SKM-1 treated with dmso at 0.1 percent for 144 hours (cell line): ENCODE measurements at regions not wholly inside any gene's neighbourhood (a gene's known extent, or its start where the extent isn't known, plus 50 kb on each side); places are given as distances from the start of the nearest gene placed in this dataset.
A peak's percentile ranks its signal among the peaks of the same experiment; 100 is the strongest.

Experiments used
- DNase-seq: peaks from one replicate; lab custom pipeline; 2025; ENCODE audit not compliant: unreplicated experiment; lab: John Stamatoyannopoulos, UW

DNA sequence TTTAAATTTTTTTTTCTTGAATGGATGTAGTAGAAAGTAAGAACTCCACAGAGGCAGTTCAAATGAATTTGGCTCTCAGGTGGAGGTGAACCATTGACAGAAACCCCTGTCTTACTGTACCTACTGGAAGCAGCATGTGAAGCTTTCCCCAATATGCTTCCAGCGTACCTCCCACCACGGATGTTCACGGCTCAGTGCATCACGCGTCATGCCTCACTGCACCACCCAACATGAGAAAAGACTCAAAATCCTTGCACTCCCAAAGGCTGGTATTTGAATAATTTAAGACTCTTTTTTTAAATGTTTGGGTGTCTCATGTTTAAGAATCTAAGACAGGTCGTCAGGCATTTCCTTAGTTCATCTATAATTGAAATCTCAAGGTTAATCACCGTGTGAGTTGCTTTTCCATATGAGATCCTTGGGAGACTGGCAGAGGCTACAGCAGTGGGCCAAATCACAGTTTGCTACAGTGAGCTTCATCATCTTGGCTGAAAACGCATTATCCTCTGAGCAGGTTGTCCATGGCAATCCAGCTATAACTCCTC, 846.4 kb downstream of the DCDC2C start:
- DNase-seq, result no peak

GRCh38 chr2:4551691-4552474, 848.5 kb downstream of the DCDC2C start:
- no peak for DNase-seq

DNA sequence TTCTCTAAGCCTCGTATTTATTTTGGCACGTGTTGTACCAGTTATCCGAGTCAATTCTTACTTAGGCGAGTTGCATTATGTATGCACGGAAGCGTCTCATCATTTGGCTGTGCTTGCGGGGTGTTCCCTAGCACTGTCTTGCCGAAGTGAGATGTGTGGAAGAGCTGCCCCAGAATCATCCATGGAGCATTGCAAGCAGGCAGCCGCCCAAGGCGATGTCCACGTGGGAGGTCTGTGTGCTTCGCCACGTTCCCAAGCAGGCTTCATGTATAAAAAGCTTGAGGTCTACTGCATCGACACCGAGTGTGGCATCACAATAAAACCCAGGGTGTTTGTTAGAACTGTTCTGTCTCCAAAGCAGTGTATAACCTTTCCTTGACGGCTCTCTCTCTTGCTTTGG, 849.9 kb downstream of the DCDC2C start:
- no peak for DNase-seq

DNA sequence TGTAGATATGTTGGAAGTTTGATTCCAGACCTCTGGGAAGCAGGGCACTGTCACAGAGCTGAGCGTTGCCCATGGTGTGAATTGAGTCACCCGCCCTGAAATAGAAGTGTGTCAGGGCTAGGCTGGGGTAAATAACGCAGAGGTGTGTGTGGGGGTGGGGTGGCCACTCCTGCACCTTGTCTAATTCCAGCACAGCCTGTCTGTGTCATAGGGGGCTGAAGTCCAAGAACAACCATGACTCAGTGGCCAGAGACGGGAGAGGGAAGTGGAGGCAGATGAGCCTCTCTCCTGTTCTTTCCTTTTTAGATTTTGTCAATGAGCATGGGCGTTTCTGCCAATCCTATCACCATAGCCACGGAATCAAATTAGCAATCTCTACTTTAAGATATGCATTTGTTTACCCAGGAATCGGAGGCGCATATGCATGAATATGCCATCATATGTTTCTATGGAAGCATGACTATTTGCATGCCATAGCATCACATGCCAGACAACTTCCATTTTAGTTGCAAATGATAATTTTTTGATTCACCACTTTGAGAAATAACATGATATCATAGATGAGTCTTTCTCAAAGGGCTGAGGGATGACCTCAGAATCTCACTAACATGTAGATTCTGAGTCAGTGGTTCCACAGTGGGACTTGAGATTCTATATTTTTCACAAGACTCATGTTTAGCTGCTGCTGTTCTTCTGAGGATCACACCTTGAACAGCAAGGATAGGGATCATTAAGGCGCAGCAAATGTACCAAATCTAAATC, 852.9 kb downstream of the DCDC2C start:
- no peak for DNase-seq

- no peak for DNase-seq
Measured at GRCh38 chr2:4561196-4561595, 857.8 kb downstream of the DCDC2C start.

- DNase-seq, result no peak
Measured at GRCh38 chr2:4576075-4576474, 872.7 kb downstream of the DCDC2C start.

DNA sequence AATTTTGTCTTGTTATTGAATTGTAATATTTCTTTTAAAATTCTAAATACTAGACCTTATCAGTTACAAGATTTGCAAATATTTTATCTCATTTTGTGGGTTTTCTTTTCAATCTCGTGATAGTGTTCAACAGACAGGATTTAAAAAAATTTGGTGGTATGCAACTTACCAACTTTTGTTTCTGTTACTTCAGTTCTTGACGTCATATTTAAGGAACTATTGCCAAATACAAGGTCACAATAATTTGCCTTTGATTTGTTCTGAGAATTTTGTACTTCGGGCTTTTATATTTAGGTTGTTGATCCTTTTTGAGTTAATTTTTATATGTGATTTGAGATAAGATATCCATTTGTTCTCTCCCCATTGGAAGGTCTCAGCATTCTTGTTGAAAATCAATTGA, 876.6 kb downstream of the DCDC2C start:
- no peak for DNase-seq

DNA sequence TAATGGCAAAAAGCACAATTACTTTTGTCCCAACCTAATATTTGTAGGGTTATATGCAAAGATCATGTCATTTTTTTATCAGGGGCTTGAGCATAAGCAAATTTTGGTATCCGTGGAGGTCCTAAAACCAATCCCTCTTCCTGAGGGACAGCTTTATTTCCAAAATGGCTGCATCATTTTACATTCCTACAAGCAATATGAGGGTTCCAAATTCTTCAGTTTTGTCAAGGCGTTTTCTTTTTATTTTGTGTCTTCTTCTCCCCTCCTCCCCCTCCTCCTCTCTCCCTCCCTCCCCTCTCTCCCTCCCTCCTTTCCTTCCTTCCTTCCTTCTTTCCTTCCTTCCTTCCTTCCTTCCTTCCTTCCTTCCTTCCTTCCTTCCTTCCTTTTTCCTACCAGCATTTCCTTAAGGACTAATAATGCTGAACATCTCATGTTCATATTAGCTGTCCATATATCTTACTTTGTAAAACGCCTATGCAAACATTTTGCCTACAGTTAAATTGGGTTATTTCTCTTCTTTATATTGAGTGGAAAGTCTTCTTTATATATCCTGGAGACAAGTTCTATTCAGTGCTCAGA, 881.8 kb downstream of the DCDC2C start:
- no peak for DNase-seq

DNA sequence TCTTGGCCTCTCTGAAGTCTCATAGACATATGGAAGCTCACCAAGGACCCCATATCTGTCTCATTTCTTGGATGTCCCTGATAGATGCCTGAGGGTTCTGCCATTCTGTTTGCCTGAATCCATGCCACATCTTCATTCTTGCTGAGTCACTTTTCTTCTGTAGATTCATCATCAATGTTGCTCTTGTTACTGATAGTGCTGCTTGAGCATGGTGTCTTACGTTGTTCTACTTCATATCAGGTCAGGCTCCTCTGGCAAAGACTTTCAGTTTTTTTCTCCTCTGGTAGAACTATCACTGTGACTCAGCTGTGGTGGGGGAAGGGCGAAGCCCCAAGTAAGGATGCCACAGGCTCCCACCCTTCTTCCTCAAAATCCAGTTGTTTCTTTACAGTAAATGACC, 885.2 kb downstream of the DCDC2C start:
- no peak for DNase-seq

DNA sequence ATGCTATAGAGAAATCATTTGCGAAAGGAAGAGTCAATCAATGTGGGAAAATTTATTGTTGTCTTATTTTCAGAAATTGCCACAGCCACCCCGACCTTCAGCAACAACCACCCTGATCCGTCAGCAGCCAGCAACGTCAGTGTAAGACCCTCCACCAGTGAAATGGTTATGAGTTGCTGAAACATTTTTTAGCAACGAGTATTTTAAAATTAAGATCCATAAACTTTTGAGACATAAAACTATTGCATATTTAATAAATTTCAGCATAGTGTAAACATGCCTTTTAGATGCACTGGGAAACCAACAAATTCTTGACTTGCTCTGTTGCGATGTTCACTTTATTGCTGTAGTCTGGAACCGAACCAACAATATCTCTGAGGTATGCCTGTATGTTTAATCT, 887.9 kb downstream of the DCDC2C start:
- no peak for DNase-seq

- no peak for DNase-seq
Measured at GRCh38 chr2:4597400-4597799, 894.0 kb downstream of the DCDC2C start.

DNA sequence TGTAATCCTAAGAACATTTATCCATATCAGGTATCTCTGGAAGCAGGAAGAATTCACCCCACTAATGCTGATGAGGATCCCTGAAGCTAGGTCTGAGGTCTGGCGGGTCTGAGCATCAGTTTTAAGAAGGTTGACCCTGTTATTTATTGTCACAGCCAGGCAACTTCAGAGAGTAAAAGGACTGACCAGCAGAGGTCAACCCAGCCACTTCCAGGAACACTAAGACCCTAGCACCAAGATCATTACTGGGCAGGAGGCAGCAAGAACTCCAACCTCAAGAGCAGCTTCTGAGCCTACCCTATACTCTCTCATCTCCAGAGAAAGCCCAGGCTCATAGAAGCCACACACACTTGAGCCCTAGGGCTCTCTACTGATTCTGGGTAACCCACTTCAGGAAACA, 901.4 kb downstream of the DCDC2C start:
- no peak for DNase-seq

DNA sequence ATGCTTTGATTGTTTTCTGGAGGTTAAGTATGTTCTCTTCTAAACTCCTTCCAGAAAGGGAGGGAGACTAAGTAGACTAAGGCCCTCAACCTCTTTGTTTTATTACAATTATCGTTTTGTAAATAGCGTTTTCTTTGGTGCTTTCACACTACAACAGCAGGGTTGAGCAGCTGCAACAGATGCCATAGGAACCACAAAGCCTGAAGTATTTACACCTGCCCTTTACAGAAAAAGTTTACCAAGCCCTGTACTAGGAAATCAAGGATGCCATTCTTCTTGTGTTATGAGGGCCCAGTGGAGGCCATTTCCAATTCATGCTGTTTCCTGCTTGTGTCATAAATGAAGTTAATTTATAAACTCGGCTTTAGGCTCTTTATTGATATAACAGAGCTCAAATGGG, 914.8 kb downstream of the DCDC2C start:
- no peak for DNase-seq

DNA sequence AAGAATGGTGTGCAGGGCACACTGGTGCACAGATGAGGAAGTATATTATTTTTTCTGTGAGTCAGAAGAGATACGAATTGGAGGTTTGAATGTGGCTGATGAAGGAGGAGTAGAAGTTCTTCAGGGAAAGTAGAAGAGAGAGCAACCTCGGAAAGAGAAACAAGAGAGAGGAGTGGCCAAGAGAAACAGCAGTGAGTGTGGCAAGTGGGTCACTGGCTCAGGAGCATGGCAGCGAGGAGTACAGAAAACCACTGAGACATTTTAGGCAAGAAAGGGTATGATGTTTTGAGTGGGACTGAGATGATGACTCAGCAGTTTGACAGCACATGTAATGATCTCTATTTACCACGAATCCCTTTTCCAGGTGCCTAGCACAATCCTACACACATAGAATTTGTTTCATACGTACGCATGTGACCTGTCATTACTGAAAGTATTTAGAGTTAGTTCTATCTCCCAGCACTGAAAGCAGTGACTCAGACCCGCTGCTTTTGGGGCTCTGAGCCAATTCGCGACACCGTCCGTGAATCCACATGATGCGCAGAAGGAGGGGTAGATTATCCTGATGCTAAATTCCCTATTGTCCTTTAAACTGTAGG, 915.4 kb downstream of the DCDC2C start:
- no peak for DNase-seq

DNA sequence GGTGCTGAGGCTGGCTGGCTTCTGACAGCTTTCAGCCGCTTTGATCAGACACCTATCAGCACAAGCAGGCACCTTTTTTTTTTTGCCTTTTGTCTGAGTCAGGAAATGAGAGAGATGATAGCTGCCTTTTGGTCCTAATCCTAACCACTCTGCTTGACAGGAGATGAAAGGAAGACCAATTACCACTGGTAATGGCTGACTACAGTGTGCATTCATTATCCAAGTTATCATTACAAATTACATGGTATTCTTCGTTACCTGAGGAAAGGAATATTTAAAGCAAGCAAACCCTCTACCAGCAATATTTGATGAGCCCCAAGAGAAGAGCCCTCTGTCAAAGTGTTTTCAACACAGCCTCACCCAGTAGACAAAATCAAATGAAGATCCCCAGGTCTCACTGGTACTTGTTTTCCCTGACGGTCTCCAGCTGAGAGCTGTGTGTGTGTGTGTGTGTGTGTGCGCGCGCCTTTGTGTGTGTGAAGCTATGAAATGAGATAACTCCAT, 925.7 kb downstream of the DCDC2C start:
- DNase-seq, result no peak

GRCh38 chr2:4635289-4635688, 931.9 kb downstream of the DCDC2C start:
- DNase-seq, result no peak

DNA sequence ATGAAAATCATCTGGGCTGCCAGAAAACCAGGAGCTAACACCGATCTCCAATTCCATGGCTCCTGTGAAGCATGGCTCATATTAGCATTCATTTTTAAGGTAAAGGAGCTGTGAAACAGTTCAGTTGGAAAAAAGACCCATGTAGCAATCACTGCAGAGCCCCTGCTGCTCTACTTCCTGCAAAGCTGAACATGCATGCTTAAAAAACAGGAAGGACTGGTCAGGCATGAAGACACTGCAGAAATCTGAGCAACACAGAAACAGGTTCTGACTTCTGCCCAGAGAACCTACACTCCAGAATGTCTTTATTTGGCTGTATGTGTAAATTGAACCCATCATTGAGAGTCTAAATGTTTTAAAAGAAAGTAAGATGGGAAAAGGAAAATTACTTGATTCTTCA, 950.6 kb downstream of the DCDC2C start:
- peak; percentile 50 for DNase-seq

GRCh38 chr2:4656326-4656725, 953.0 kb downstream of the DCDC2C start:
- DNase-seq, result no peak

GRCh38 chr2:4662161-4662779, 958.9 kb downstream of the DCDC2C start:
- DNase-seq, result no peak

DNA sequence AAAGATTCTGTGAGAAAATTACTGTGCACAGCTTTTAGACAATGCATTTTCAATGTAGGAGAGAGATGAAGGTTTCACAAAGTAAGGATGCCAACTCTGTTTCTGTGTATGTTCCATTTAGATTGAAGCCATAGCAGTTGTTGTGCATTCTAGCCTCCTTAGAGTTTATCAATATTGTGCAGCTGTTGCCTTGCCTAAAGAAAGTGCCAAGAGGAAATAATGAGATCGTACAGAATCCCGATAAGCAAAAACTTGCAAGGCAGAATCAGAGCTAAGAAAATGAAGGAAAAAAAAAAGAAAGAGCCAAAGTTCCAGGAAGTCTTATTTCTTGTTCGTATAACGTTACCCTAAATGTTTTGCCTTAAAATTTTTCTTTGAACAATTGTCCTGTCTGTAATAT, 965.0 kb downstream of the DCDC2C start:
- no peak for DNase-seq

GRCh38 chr2:4670331-4670730, 967.0 kb downstream of the DCDC2C start:
- DNase-seq, result no peak
